ENCODE measurements at regions not wholly inside any gene's neighbourhood (a gene's known extent, or its start where the extent isn't known, plus 50 kb on each side); places are given as distances from the start of the nearest gene placed in this dataset.

DNA sequence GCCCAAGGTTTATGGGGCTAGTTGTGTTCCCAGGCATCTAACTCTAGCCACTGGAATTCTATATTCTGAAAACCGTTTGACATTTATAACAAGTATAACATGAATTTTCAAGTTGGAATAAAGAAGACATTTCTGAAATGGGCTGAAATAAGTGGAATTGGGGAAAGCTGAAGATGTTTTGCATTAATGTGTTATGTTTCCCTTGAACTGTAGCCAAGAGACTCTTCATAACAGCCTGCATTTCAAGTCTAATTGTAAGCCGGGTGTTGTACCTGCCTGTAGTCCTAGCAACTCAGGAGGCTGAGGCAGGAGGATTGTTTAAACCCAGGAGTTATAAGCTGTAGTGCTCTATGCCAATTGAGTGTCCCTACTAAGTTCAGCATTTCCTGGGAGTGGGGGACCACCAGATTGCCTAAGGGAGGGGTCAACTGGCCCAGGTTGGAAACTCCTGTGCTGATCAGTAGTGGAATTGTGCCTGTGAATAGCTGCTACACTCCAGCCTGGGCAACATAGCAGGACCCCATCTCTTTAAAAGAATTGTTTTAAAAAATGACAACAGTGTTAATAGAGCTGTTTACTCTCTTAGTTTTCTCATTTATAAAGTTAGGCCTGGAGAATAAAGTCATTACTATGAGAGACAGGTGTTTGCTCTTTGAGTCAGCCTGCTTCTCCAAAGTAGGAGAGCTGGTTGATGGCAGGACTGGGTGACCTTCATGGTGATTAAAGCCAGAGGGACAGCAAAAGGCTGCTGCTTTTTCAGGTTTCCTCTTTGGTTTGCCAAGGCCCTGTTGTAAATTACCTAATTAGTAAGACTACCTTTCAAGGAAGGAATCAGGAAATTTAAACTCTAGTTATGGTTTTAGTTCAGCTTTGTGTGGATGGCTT is 483.6 kb upstream of the RGS6 start:
- no peaks in the 10 kb centered on the region for H3K4me1 Mint-ChIP-seq (ENCODE audit: insufficient read depth, unreplicated experiment)
- ChIA-PET POLR2A (interaction anchor here (0.8 to 0.9 kb wide), 2 partner anchors 93 to 128 kb away, joined by 3 to 4 read pairs; no protein-coding TSS in a partner anchor), CTCF (interaction anchor here (0.7 kb wide), 1 partner anchor 9 kb away, joined by 3 read pairs; no protein-coding TSS in a partner anchor)
- TF ChIP-seq, protein P1, sequence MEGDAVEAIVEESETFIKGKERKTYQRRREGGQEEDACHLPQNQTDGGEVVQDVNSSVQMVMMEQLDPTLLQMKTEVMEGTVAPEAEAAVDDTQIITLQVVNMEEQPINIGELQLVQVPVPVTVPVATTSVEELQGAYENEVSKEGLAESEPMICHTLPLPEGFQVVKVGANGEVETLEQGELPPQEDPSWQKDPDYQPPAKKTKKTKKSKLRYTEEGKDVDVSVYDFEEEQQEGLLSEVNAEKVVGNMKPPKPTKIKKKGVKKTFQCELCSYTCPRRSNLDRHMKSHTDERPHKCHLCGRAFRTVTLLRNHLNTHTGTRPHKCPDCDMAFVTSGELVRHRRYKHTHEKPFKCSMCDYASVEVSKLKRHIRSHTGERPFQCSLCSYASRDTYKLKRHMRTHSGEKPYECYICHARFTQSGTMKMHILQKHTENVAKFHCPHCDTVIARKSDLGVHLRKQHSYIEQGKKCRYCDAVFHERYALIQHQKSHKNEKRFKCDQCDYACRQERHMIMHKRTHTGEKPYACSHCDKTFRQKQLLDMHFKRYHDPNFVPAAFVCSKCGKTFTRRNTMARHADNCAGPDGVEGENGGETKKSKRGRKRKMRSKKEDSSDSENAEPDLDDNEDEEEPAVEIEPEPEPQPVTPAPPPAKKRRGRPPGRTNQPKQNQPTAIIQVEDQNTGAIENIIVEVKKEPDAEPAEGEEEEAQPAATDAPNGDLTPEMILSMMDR (IDR thresholded peaks at IDR 0.05; ENCODE audit: unreplicated experiment) = no peak
- H3K27me3 Mint-ChIP-seq (ENCODE audit: insufficient read depth, unreplicated experiment) = no peaks in the 10 kb centered on the region
- DNase-seq (ENCODE audit: unreplicated experiment) = no peak
- BruUV-seq (replicated peaks) = no TSS peak
- no peaks in the 10 kb centered on the region for H3K9me3 Mint-ChIP-seq (ENCODE audit: unreplicated experiment)
- H3K4me3 Mint-ChIP-seq (ENCODE audit: unreplicated experiment) = no peak overlapping the region
- intact Hi-C loops (cut with micrococcal nuclease) = no loop called here
- no peaks in the 10 kb centered on the region for H3K36me3 Mint-ChIP-seq (ENCODE audit: insufficient read depth, unreplicated experiment)
- H3K27ac Mint-ChIP-seq (ENCODE audit: low read depth, unreplicated experiment) = no peak overlapping the region

DNA sequence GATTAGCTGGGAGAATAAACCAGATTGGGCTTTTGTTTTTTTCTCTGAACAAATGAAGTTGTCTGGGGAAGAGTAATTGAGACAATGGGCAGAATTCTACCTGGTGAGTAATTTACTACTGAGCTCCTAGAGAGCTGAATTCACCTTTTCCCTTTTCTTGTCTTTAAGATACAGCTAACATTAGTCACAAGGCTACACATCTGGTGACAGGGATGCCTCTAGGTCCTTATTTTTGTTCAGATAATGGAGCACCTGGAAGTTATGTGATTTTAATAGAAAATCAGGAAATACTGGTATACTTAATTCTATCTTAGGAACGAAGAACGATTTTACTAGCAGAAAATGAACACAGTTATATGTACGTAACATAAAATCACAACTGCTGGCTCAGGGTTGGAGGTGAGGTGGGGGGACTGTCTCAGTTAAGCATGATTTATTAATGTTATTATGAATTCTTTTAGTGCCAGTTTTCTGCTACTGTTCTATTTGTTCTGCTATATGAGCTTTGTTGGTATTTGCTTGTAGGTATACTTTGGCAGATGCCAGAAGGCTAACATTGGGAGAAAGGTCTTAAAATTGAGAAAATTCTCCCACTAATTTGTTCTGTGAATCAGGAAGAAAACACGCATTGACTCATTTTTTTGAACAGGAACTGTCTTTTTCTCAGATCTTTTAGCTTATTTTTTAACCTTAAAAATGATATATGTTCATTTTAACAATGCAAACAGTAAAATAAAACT is 482.7 kb upstream of the RGS6 start:
- Mint-ChIP-seq H3K4me3 (ENCODE audit: unreplicated experiment) (no peak overlapping the region), H3K27ac (ENCODE audit: low read depth, unreplicated experiment) (no peak overlapping the region), H3K36me3 (ENCODE audit: insufficient read depth, unreplicated experiment) (no peaks in the 10 kb centered on the region), H3K27me3 (ENCODE audit: insufficient read depth, unreplicated experiment) (no peaks in the 10 kb centered on the region), H3K9me3 (ENCODE audit: unreplicated experiment) (no peaks in the 10 kb centered on the region), H3K4me1 (ENCODE audit: insufficient read depth, unreplicated experiment) (no peaks in the 10 kb centered on the region)
- ChIA-PET POLR2A (interaction anchor here (0.8 to 1.0 kb wide), 2 partner anchors 14 to 128 kb away, joined by 4 read pairs; no protein-coding TSS in a partner anchor), CTCF (interaction anchor here (0.6 to 1.2 kb wide), 3 partner anchors 9 to 53 kb away, joined by 3 to 5 read pairs (median 3); no protein-coding TSS in a partner anchor)
- DNase-seq (ENCODE audit: unreplicated experiment) = no peak
- intact Hi-C loops (cut with micrococcal nuclease) = no loop called here
- no TSS peak for BruUV-seq (replicated peaks)
- TF ChIP-seq, protein P1 (IDR thresholded peaks at IDR 0.05; ENCODE audit: unreplicated experiment) = no peak

DNA sequence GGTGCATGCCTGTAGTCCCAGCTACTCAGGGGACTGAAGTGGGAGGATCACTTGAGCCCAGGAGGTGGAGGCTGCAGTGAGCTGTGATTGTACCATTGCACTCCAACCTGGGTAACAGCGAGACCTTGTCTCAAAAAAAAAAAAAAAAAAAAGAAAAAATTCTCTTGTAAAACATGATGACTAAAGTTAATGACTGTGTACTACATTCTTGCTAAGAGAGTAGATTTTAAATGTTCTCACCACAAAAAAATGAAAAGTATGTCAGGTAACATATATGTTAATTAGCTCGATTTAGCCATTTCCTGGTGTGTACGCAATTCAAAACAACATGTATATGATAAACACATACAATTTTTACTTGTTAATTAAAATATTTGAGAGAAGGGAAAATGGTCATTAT is 480.7 kb upstream of the RGS6 start:
- Mint-ChIP-seq H3K4me3 (ENCODE audit: unreplicated experiment) (no peak overlapping the region), H3K36me3 (ENCODE audit: insufficient read depth, unreplicated experiment) (no peaks in the 10 kb centered on the region), H3K4me1 (ENCODE audit: insufficient read depth, unreplicated experiment) (no peaks in the 10 kb centered on the region), H3K27ac (ENCODE audit: low read depth, unreplicated experiment) (no peak overlapping the region), H3K9me3 (ENCODE audit: unreplicated experiment) (no peaks in the 10 kb centered on the region), H3K27me3 (ENCODE audit: insufficient read depth, unreplicated experiment) (no peaks in the 10 kb centered on the region)
- CTCF ChIA-PET = interaction anchor here (0.6 to 0.7 kb wide), 4 partner anchors 9 to 385 kb away, joined by 3 read pairs; no protein-coding TSS in a partner anchor
- DNase-seq (ENCODE audit: unreplicated experiment) = no peak
- intact Hi-C loops (cut with micrococcal nuclease) = no loop called here
- TF ChIP-seq, protein P1 (IDR thresholded peaks at IDR 0.05; ENCODE audit: unreplicated experiment) = no peak
- no TSS peak for BruUV-seq (replicated peaks)
- POLR2A ChIA-PET = interaction anchor here (0.7 kb wide), 1 partner anchor 11 kb away, joined by 3 read pairs; no protein-coding TSS in a partner anchor

DNA sequence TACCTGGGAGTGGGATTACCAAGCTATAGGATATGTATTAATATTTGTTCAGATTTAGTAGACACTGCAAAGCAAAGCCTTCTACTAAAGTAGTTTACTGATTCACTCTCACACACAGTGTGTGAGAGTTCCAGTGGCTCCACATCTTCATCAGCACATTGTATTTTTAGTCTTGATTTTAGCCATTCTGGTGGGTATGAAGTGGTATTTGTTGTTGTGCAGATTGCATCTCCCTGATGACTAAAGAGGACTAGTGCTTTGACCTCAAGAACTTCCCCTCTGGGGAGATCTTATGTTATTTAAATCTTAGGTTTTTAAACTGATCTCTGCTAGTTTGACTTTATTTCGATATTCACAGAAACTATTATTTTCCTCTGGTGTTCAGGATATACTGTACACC is 479.7 kb upstream of the RGS6 start:
- Mint-ChIP-seq H3K4me3 (ENCODE audit: unreplicated experiment) (no peak overlapping the region), H3K9me3 (ENCODE audit: unreplicated experiment) (no peaks in the 10 kb centered on the region), H3K27me3 (ENCODE audit: insufficient read depth, unreplicated experiment) (no peaks in the 10 kb centered on the region), H3K4me1 (ENCODE audit: insufficient read depth, unreplicated experiment) (no peaks in the 10 kb centered on the region), H3K27ac (ENCODE audit: low read depth, unreplicated experiment) (no peak overlapping the region), H3K36me3 (ENCODE audit: insufficient read depth, unreplicated experiment) (no peaks in the 10 kb centered on the region)
- ChIA-PET CTCF (interaction anchor here (0.6 kb wide), 2 partner anchors 18 to 53 kb away, joined by 3 read pairs; no protein-coding TSS in a partner anchor), POLR2A (interaction anchor here (0.7 to 1.2 kb wide), 2 partner anchors 21 to 81 kb away, joined by 3 read pairs; no protein-coding TSS in a partner anchor)
- no TSS peak for BruUV-seq (replicated peaks)
- DNase-seq (ENCODE audit: unreplicated experiment) = no peak
- TF ChIP-seq, protein P1 (IDR thresholded peaks at IDR 0.05; ENCODE audit: unreplicated experiment) = no peak
- intact Hi-C loops (cut with micrococcal nuclease) = no loop called here

Data from MCF 10A (cell line).